GM19193 (cell line): ENCODE measurements at regions not wholly inside any gene's neighbourhood (a gene's known extent, or its start where the extent isn't known, plus 50 kb on each side); places are given as distances from the start of the nearest gene placed in this dataset.

Experiments
- POLR2A ChIP-seq: IDR thresholded peaks from 4 replicates; pipeline ENCODE4 v1.6.1; 2011; ENCODE audit not compliant: insufficient read depth, insufficient read length; ENCODE audit errors: extremely low read depth

GRCh38 chr15:26318689-26319088 lies 454.2 kb downstream of the GABRB3 start:
- TF ChIP-seq POLR2A = no peak

GRCh38 chr15:26314577-26314976 lies 451.4 kb upstream of the ATP10A start:
- no peak for TF ChIP-seq POLR2A

- TF ChIP-seq POLR2A = no peak
Measured at GRCh38 chr15:26311710-26312236, 448.6 kb upstream of the ATP10A start.

GRCh38 chr15:26298659-26299170 lies 435.6 kb upstream of the ATP10A start:
- no peak for TF ChIP-seq POLR2A

- no peak for TF ChIP-seq POLR2A
Measured at GRCh38 chr15:26298010-26298658, 435.0 kb upstream of the ATP10A start.

GRCh38 chr15:26295336-26296085 lies 432.4 kb upstream of the ATP10A start:
- TF ChIP-seq POLR2A = no peak

GRCh38 chr15:26294059-26294689 lies 431.0 kb upstream of the ATP10A start:
- no peak for TF ChIP-seq POLR2A

GRCh38 chr15:26287381-26287780 lies 424.3 kb upstream of the ATP10A start:
- no peak for TF ChIP-seq POLR2A

GRCh38 chr15:26280281-26280680 lies 417.2 kb upstream of the ATP10A start:
- no peak for TF ChIP-seq POLR2A

- no peak for TF ChIP-seq POLR2A
Measured at GRCh38 chr15:26261966-26262365, 398.8 kb upstream of the ATP10A start.

GRCh38 chr15:26261413-26261812 lies 398.3 kb upstream of the ATP10A start:
- TF ChIP-seq POLR2A = no peak

- no peak for TF ChIP-seq POLR2A
Measured at GRCh38 chr15:26260517-26261133, 397.5 kb upstream of the ATP10A start.

GRCh38 chr15:26259581-26259980 lies 396.5 kb upstream of the ATP10A start:
- TF ChIP-seq POLR2A = no peak

- no peak for TF ChIP-seq POLR2A
Measured at GRCh38 chr15:26243382-26243781, 380.3 kb upstream of the ATP10A start.

- no peak for TF ChIP-seq POLR2A
Measured at GRCh38 chr15:26242565-26243071, 379.5 kb upstream of the ATP10A start.
